Central memory CD8-positive, alpha-beta T cell (primary cell): ENCODE measurements at regions not wholly inside any gene's neighbourhood (a gene's known extent, or its start where the extent isn't known, plus 50 kb on each side); places are given as distances from the start of the nearest gene placed in this dataset.

ENCODE experiments used
- ATAC-seq: fragments of 150-1000 bp; cut with Tn5 transposase; replicated peaks from 2 replicates; pipeline ENCODE4 v1.10.0; 2022; ENCODE audit warnings: mild to moderate bottlenecking, moderate FRiP score, moderate number of reproducible peaks; ENCODE audit not compliant: poor library complexity, severe bottlenecking; ENCODE audit errors: extremely low read depth
- DNase-seq, 2 donors: peaks; one replicate each; pipeline ENCODE4 v3.0.0; 2021; ENCODE audit warnings: low spot score in 2 of 2
- H3K27ac Mint-ChIP-seq: one replicate; pipeline ENCODE4 v1.8.0; 2022; ENCODE audit warnings: low read depth, mild to moderate bottlenecking, moderate library complexity, mixed read lengths
- H3K27me3 Mint-ChIP-seq: one replicate; pipeline ENCODE4 v1.8.0; 2022; ENCODE audit warnings: mixed read lengths
- H3K36me3 Mint-ChIP-seq: one replicate; pipeline ENCODE4 v1.8.0; 2022; ENCODE audit warnings: mild to moderate bottlenecking, moderate library complexity, mixed read lengths; ENCODE audit not compliant: insufficient read depth
- H3K4me1 Mint-ChIP-seq: one replicate; pipeline ENCODE4 v1.8.0; 2022; ENCODE audit warnings: mixed read lengths
- H3K4me3 Mint-ChIP-seq: one replicate; pipeline ENCODE4 v1.8.0; 2022; ENCODE audit warnings: mild to moderate bottlenecking, moderate library complexity, mixed read lengths
- H3K9me3 Mint-ChIP-seq: one replicate; pipeline ENCODE4 v1.8.0; 2022; ENCODE audit warnings: mixed read lengths

- no peaks in the 10 kb centered on the region for H3K4me1 Mint-ChIP-seq
- H3K27me3 Mint-ChIP-seq: no peaks in the 10 kb centered on the region
- no peak overlapping the region for H3K27ac Mint-ChIP-seq
- peaks cover 12% of the 10 kb centered on the region for H3K9me3 Mint-ChIP-seq
- ATAC-seq: no peak
- DNase-seq: no peak
- no peak overlapping the region for H3K4me3 Mint-ChIP-seq
- no peaks in the 10 kb centered on the region for H3K36me3 Mint-ChIP-seq
These were observed 807.9 kb upstream of the NUDT12 start for GRCh38 chr5:104370523-104370922.

GRCh38 chr5:104367978-104368377 is 805.4 kb upstream of the NUDT12 start:
- H3K36me3 Mint-ChIP-seq: no peaks in the 10 kb centered on the region
- H3K4me1 Mint-ChIP-seq: no peaks in the 10 kb centered on the region
- H3K9me3 Mint-ChIP-seq: peaks cover 12% of the 10 kb centered on the region

GRCh38 chr5:104363567-104363966 is 801.0 kb upstream of the NUDT12 start:
- H3K27ac Mint-ChIP-seq: no peak overlapping the region
- no peaks in the 10 kb centered on the region for H3K4me1 Mint-ChIP-seq
- ATAC-seq (no peak), DNase-seq (no peak)
- H3K36me3 Mint-ChIP-seq: no peaks in the 10 kb centered on the region
- H3K4me3 Mint-ChIP-seq: no peak overlapping the region
- H3K9me3 Mint-ChIP-seq: no peaks in the 10 kb centered on the region
- no peaks in the 10 kb centered on the region for H3K27me3 Mint-ChIP-seq

More at GRCh38 chr5:104367978-104368377, 805.4 kb upstream of the NUDT12 start:
- Mint-ChIP-seq H3K27me3 (no peaks in the 10 kb centered on the region), H3K4me3 (no peak overlapping the region), H3K27ac (no peak overlapping the region)
- ATAC-seq (no peak), DNase-seq (no peak)

- no peaks in the 10 kb centered on the region for H3K27me3 Mint-ChIP-seq
- no peak for ATAC-seq
- H3K4me1 Mint-ChIP-seq: no peaks in the 10 kb centered on the region
- no peak overlapping the region for H3K27ac Mint-ChIP-seq
- H3K9me3 Mint-ChIP-seq: no peaks in the 10 kb centered on the region
- DNase-seq: no peak
- H3K36me3 Mint-ChIP-seq: no peaks in the 10 kb centered on the region
- H3K4me3 Mint-ChIP-seq: no peak overlapping the region
These were observed 799.3 kb upstream of the NUDT12 start for GRCh38 chr5:104361932-104362331.

- Mint-ChIP-seq H3K4me1 (no peaks in the 10 kb centered on the region), H3K36me3 (no peaks in the 10 kb centered on the region), H3K9me3 (peaks cover 6% of the 10 kb centered on the region), H3K27me3 (no peaks in the 10 kb centered on the region), H3K4me3 (no peak overlapping the region), H3K27ac (no peak overlapping the region)
- DNase-seq (no peak), ATAC-seq (no peak)
These were observed 792.8 kb upstream of the NUDT12 start for GRCh38 chr5:104355350-104355749.

GRCh38 chr5:104353371-104353770 is 790.8 kb upstream of the NUDT12 start:
- Mint-ChIP-seq H3K27me3 (no peaks in the 10 kb centered on the region), H3K27ac (no peak overlapping the region), H3K9me3 (peaks cover 12% of the 10 kb centered on the region), H3K36me3 (no peaks in the 10 kb centered on the region), H3K4me1 (no peaks in the 10 kb centered on the region), H3K4me3 (no peak overlapping the region)
- ATAC-seq (no peak), DNase-seq (no peak)

GRCh38 chr5:104352954-104353353 is 790.4 kb upstream of the NUDT12 start:
- no peaks in the 10 kb centered on the region for H3K27me3 Mint-ChIP-seq
- H3K4me1 Mint-ChIP-seq: no peaks in the 10 kb centered on the region
- H3K4me3 Mint-ChIP-seq: no peak overlapping the region
- H3K27ac Mint-ChIP-seq: no peak overlapping the region
- no peaks in the 10 kb centered on the region for H3K36me3 Mint-ChIP-seq
- no peak for ATAC-seq
- DNase-seq: no peak
- peaks cover 12% of the 10 kb centered on the region for H3K9me3 Mint-ChIP-seq

GRCh38 chr5:104347119-104347708 is 784.6 kb upstream of the NUDT12 start:
- DNase-seq (no peak), ATAC-seq (no peak)
- Mint-ChIP-seq H3K9me3 (peaks cover 12% of the 10 kb centered on the region), H3K36me3 (no peaks in the 10 kb centered on the region), H3K4me1 (no peaks in the 10 kb centered on the region), H3K27ac (no peak overlapping the region), H3K27me3 (no peaks in the 10 kb centered on the region), H3K4me3 (no peak overlapping the region)

- Mint-ChIP-seq H3K27me3 (no peaks in the 10 kb centered on the region), H3K27ac (no peak overlapping the region), H3K4me3 (no peak overlapping the region), H3K4me1 (no peaks in the 10 kb centered on the region), H3K36me3 (no peaks in the 10 kb centered on the region), H3K9me3 (peaks cover 12% of the 10 kb centered on the region)
- ATAC-seq (no peak), DNase-seq (no peak)
These were observed 782.8 kb upstream of the NUDT12 start for GRCh38 chr5:104345222-104346016.

GRCh38 chr5:104344809-104345208 is 782.2 kb upstream of the NUDT12 start:
- Mint-ChIP-seq H3K9me3 (peaks cover 12% of the 10 kb centered on the region), H3K4me3 (no peak overlapping the region), H3K4me1 (no peaks in the 10 kb centered on the region), H3K27ac (no peak overlapping the region), H3K27me3 (no peaks in the 10 kb centered on the region), H3K36me3 (no peaks in the 10 kb centered on the region)
- ATAC-seq (no peak), DNase-seq (no peak)

GRCh38 chr5:104327801-104328200 is 765.2 kb upstream of the NUDT12 start:
- DNase-seq (no peak), ATAC-seq (no peak)
- no peaks in the 10 kb centered on the region for H3K4me1 Mint-ChIP-seq
- H3K27me3 Mint-ChIP-seq: no peaks in the 10 kb centered on the region
- H3K9me3 Mint-ChIP-seq: peaks cover 20% of the 10 kb centered on the region
- H3K4me3 Mint-ChIP-seq: no peak overlapping the region
- no peaks in the 10 kb centered on the region for H3K36me3 Mint-ChIP-seq
- no peak overlapping the region for H3K27ac Mint-ChIP-seq

- H3K9me3 Mint-ChIP-seq: peaks cover 13% of the 10 kb centered on the region
- no peaks in the 10 kb centered on the region for H3K4me1 Mint-ChIP-seq
- no peaks in the 10 kb centered on the region for H3K27me3 Mint-ChIP-seq
- no peak for ATAC-seq
- no peak overlapping the region for H3K27ac Mint-ChIP-seq
- H3K36me3 Mint-ChIP-seq: no peaks in the 10 kb centered on the region
- no peak overlapping the region for H3K4me3 Mint-ChIP-seq
- DNase-seq: no peak
These were observed 764.4 kb upstream of the NUDT12 start for GRCh38 chr5:104326966-104327365.

GRCh38 chr5:104325356-104325755 is 762.8 kb upstream of the NUDT12 start:
- H3K27me3 Mint-ChIP-seq: no peaks in the 10 kb centered on the region
- DNase-seq (no peak), ATAC-seq (no peak)
- no peaks in the 10 kb centered on the region for H3K36me3 Mint-ChIP-seq
- H3K4me1 Mint-ChIP-seq: no peaks in the 10 kb centered on the region
- peaks cover 14% of the 10 kb centered on the region for H3K9me3 Mint-ChIP-seq
- no peak overlapping the region for H3K27ac Mint-ChIP-seq
- H3K4me3 Mint-ChIP-seq: no peak overlapping the region
